ENCODE measurements at regions not wholly inside any gene's neighbourhood (a gene's known extent, or its start where the extent isn't known, plus 50 kb on each side); places are given as distances from the start of the nearest gene placed in this dataset.

DNA sequence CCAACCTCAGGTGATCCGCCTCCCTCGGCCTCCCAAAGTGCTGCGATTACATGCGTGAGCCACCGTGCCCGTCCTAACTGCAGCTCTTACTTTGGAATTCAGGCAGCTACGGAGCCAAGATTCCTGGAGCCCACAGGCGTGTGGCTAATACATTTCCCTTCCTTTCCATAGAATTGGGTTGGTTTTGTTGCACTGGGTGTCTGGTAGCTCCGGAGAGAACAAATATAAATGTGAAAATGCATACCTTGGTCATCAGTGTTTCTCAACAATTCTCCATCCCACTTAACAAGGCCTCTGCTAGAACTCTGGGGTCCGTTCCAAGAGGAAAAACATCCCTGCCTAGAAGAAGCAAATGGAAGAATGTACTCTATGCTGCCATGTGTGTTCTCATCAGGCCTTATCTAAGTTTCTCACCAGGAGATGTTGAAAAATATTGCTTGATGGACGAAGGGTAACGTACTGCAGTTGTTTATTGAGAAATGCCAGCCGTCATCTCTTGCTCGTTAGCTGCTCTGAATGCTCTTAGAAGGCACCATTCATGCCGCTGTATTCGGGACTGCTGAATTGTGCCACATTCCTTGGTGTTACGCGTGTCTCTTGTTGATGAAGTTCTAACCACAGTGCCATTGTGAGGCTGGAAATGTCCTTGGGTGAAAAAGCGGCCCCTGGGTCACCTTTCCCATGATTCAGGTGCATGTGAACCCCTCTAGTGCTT lies 50.5 kb upstream of the CD99 start:
- no peak for DNase-seq

DNA sequence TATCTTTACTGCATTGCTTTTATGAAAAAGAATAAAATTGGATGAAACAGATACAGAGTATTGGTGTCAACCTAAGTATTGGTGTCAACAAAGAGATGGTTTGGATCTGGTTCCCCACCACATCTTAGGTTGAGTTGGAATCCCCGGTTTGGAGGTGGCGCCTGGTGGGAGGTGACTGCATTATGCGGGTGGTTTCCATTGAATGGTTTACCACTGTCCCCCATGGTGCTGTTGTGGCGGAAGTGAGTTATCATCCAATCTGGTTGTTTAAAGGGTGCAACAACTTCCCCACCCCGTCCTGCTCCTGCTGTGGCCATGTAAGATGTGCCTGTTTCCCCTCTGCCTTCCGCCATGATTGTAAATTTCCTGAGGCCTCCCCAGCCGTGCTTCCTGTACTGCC lies 52.8 kb upstream of the CD99 start:
- no peak for DNase-seq

DNA sequence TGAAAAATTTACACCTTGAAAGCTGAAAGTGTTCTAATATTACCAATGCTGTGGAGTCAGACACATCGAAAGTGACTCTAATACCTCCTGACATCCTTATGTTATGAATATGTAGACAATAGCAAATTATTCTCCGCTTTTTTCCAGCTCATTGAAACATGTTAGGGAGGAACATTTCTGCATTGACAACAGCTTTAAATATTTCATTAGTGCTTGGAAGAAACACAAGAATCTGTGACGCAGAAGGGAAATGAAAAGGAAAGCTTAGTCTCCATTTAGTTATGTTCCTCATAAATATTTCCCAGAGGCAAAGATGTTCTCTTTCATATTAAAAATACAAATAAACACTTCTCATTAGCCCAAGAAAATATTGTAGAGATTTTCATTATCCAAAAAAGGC lies 55.8 kb upstream of the CD99 start:
- no peak for DNase-seq

DNA sequence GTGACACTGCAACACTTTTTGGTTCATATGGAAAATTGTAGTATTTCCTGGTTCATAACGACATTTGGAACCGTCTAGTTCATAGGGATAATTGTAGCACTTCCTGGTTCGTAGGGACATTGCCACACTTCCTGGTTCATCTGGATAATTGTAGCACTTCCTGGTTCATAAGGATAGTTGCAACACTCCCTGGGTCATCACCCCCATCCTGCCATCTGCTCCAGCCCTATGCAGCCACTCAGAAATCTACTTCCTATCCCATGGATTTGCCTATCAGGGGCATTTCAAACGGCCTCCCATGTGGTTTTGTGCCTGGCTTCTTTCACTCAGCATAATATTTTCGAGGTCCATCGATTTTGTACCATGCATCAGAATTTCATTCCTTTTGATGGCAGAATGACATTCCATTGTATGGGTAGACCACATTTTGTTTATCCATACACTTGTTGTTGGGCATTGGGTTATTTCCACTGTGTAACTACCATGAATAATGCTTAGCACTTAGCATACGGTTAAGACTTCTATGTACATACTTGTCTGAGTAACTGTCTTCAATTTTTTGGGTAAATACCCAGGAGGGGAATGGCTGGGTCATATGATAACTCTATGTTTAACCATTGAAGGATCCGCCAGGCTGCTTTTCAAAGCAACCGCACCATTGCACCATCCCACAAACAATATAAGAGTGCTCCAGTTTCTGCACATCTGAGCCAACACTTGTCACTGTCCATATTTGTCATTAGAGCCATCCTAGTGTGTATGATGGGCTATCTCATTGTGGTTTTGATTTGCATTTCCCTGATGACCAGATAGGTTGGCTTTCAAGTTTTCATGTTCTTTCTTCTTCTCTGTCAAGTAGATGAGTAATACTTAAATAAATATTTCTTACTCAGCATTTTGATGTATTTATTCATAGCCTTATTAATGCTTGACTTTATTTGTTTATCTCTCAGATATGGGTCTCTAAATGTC lies 58.3 kb upstream of the CD99 start:
- no peak for DNase-seq

DNA sequence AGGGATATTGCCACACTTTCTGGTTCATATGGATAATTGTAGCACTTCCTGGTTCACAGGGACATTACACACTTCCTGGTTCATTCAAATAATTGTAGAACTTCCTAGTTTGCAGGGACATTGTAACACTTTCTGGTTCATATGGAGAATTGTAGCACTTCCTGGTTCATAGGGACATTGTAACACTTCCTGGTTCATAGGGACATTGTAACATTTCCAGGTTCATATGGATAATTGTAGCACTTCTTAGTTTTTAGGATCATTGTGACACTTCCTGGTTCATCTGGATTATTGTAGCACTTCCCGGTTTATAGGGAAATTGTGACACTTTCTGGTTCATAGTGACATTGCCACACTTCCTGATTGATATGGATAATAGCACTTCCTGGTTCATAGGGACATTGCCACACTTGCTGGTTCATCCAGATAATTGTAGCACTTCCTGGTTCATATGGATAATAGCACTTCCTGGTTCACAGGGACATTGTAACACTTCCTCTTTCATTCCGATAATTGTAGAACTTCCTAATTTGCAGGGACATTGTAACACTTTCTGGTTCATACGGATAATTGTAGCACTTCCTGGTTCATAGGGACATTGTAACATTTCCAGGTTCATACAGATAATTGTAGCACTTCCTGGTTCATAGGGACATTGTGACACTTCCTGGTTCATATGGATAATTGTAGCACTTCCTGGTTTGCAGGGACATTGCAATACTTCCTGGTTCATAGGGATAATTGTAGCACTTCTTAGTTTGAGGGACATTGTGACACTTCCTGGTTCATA lies 59.2 kb upstream of the CD99 start:
- DNase-seq, result no peak

DNA sequence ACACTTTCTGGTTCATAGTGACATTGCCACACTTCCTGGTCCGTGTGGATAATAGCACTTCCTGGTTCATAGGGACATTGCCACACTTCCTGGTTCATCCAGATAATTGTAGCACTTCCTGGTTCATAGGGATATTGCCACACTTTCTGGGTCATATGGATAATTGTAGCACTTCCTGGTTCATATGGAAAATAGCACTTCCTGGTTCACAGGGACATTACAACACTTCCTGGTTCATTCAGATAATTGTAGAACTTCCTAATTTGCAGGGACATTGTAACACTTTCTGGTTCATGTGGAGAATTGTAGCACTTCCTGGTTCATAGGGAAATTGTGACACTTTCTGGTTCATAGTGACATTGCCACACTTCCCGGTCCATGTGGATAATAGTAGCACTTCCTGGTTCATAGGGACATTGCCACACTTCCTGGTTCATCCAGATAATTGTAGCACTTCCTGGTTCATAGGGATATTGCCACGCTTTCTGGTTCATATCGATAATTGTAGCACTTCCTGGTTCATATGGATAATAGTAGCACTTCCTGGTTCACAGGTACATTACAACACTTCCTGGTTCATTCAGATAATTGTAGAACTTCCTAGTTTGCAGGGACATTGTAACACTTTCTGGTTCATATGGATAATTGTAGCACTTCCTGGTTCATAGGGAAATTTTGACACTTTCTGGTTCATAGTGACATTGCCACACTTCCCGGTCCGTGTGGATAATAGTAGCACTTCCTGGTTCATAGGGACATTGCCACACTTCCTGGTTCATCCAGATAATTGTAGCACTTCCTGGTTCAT lies 60.0 kb upstream of the CD99 start:
- DNase-seq, result peak; percentile 28

DNA sequence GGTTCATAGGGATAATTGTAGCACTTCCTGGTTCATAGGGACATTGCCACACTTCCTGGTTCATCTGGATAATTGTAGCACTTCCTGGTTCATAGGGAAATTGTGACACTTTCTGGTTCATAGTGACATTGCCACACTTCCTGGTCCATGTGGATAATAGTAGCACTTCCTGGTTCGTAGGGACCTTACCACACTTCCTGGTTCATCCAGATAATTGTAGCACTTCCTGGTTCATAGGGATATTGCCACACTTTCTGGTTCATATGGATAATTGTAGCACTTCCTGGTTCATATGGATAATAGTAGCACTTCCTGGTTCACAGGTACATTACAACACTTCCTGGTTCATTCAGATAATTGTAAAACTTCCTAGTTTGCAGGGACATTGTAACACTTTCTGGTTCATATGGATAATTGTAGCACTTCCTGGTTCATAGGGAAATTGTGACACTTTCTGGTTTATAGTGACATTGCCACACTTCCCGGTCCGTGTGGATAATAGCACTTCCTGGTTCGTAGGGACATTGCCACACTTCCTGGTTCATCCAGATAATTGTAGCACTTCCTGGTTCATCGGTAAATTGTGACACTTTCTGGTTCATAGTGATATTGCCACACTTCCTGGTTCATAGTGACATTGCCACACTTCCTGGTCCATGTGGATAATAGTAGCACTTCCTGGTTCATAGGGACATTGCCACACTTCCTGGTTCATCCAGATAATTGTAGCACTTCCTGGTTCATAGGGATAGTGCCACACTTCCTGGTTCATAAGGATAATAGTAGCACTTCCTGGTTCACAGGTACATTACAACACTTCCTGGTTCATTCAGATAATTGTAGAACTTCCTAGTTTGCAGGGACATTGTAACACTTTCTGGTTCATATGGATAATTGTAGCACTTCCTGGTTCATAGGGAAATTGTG lies 60.8 kb upstream of the CD99 start:
- peak; percentile 54 for DNase-seq

DNA sequence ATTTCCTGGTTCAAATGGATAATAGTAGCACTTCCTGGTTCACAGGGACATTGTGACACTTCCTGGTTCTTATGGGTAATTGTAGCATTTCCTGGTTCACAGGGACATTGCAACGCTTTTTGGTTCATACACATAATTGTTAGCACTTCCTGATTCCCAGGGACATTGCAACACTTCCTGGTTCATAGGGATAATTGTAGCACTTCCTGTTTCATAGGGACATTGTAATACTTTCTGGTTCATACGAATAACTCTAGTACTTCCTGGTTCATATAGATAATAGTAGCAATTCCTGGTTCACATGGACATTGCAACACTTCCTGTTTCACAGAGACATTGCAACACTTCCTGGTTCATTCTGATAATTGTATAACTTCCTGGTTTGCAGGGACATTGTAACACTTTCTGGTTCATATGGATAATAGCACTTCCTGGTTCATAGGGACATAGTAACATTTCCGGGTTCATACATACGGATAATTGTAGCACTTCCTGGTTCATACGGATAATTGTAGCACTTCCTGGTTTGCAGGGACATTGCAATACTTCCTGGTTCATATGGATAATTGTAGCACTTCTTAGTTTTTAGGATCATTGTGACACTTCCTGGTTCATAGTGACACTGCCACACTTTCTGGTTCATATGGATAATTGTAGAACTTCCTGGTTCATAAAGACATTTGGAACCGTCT lies 61.6 kb upstream of the CD99 start:
- no peak for DNase-seq

DNA sequence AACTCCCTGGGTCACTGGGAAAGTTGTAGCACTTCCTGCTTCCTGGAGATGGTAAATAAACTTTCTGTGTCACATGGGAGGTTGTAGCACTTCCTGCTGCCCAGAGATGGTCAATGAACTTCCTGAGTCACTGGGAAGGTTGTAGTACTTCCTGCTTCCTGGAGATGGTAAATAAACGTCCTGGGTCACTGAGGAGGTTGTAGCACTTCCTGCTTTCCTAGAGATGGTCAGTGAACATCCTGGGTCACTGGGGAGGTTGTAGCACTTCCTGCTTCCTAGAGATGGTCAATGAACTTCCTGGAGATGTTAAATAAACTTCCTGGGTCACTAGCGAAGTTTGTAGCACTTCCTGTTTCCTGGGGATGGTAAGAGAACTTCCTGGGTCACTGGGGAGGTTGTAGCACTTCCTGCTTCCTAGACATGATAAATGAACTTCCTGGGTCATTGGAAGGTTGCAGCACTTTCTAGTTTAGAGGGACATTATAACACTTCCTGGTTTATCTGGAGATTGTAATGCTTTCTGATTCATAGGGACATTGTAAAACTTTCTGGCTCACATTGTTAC lies 62.3 kb upstream of the CD99 start:
- DNase-seq, result no peak

DNA sequence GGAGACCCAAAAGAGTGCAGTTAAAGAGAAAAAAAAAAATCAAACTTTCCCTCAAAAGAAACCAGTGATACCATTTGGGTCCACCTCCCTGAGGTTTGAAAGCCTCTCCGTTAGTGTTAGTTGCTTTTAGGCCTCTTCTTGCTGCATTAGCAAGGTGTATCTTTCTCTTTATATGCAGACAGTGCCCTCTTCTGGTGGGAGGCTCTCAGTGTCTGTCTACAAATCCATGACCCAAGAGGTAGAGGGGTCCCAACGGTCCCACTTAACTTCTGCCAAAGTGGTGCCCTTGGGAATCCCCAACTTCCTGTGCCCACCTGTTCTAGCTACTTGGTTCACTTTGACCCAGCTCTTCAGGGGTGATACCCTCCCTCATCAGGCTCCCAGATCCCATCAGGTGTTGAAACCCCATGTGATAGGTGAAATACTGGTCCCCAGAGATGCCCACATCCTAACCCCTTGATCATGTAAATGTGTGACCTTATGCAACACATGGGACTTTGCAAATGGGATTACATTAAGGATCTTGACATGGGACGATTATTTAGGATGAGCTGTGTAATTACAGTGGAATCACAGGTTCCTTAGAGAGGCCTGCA lies 63.7 kb upstream of the CD99 start:
- peak; percentile 49 for DNase-seq

DNA sequence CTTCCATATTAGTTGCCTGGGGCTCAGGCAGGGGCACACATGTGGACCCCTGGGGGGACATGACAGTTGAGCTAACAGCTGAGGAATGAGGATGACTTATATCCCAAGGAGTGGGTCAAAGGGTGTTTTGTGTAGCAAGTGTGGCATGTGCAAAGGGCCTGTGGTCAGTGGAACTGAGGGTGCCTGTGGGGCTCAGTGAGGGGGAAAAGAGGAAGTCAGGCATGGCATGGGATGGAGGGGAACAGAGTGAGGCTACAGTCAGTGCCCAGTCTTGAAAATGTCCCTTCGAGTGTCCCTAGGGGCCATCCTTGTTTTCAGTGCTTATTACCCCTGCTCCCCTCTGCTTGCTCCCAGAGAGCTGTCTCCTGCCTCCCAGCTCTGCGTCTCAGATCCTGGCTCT lies 64.3 kb upstream of the CD99 start:
- DNase-seq, result no peak

DNA sequence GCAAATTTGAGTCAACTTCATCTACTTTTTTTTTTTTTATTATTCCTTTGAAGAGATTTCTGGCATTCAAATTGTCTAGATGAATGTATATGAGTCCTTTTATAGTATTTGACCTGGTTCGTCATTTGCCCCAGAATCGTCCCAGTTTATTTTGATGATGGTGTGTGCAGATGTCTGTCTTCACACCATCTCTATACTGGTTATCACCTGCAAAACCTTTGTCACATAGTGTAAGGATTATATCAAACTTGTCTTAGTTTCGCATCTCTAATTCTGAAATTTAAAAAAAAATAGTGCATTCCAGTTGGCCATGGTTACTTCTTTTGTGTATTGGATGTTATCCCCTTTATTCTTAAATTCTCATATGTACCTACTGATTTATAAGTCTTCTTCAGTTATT lies 70.5 kb upstream of the CD99 start:
- no peak for DNase-seq

DNA sequence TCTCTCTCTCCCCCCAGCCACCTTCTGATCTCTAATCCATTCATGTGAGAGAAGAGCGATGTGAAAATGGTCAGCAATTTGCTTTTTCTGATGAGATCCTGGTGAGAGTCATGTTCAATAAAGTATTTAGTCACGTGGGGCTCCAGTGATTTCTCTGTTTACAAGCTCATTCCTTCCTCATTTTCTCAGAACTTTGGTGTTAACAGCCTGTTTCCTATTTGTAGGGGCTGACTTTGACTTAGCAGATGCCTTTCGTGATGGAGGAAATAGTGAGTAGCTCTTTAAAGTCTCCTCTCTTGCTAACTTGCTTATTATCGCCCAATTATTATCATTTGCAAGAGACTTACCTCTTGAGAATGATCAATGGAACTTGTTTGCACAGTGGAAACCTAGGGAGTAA lies 72.6 kb upstream of the CD99 start:
- DNase-seq, result no peak

DNA sequence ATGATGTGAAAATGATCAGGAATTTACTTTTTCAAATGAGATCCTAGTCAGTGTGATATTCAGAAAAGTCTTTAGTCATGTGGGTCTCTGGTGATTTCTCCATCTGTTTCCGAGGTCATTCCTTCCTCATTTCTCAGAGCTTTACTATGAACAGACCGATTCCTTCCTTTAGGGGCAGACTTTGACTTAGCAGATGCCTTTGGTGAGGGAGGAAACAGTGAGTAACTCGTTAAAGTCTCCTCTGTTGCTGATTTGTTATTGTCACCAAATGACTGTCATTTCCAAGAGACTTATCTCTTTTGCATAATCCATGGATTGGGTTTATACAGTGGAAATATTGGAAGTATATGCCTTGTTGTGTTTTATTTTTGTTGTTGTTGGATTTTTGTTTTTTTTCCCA lies 76.2 kb upstream of the CD99 start:
- no peak for DNase-seq

DNA sequence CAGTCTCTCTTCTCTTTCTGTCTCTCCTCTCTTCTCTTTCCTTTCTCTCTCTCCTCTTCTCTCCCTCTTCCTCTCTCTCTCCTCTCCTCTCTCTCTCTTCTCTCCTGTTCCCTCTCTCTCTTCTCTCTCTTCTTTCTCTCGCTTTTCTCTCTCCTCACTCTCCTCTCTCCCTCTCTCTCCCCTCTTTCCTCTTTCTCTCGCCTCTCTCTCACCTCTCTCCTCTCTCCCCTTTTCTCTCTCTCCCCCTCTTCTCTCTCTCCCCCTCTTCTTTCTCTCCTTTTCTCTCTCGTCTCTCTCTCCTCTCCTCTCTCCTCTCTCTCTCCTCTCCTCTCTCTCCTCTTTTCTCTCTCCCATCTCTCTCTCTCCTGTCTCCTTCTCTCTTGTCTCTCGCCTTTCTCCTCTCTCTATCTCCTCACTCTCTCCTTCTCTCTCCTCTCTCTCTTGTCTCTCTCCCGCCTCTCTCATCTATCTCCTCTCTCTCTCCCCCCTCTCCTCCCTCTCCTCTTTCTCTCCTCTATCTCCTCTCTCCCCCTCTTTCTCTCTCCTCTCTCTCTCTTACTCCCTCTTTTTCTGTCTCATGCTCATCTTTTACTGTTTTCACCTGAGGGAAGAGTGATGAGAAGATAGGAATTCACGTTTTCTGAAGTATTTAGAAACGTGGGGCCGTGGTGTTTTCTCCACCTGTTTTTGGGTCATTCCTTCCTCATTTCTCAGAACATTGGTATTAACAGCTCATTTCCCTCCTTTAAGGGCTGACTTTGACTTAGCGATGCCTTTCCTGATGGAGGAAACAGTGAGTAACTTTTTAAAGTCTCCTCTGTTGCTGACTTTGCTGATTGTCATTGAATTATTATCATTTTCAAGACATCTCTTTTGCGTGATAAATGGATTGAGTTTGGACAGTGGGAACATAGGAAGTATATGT lies 80.6 kb upstream of the CD99 start:
- DNase-seq, result no peak

DNA sequence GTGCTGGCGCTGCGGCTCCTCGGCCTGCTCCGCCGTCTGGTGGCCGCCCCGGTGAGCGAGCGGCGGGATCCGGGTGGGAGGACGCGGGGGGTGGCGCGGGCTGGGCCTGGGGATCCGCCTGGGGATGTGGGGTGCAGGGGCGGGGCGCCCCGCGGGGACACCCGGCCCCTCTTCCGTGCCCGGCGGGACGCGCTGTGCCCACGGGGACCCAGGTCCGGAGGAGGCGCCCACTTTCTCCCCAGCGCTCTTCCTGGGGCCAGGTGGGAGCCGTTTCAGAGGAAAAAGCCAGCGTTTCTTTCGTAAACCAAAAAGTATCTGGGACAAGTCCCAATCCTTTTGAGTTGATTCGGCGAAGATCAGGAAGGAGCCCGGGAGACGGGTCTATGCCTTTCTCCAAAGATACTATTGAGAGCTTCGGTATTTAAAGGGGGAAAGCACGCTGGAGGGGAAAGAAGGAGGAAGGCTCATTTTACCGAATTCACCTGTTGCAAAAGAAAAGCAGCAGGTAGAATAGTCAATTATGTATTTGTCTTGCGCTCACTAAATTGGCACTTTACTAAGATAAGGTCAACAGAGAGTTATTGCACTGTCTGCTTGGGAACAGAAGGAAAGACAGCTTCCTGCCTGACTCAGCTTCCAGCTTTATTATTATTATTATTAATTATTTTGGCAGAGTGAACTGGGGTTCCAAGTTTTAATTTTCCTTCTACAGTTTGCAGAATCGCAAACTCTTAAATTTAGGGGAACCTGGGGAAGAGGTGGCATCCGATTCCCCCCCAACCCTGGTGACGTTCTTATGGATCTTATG lies 81.5 kb upstream of the CD99 start:
- no peak for DNase-seq

DNA sequence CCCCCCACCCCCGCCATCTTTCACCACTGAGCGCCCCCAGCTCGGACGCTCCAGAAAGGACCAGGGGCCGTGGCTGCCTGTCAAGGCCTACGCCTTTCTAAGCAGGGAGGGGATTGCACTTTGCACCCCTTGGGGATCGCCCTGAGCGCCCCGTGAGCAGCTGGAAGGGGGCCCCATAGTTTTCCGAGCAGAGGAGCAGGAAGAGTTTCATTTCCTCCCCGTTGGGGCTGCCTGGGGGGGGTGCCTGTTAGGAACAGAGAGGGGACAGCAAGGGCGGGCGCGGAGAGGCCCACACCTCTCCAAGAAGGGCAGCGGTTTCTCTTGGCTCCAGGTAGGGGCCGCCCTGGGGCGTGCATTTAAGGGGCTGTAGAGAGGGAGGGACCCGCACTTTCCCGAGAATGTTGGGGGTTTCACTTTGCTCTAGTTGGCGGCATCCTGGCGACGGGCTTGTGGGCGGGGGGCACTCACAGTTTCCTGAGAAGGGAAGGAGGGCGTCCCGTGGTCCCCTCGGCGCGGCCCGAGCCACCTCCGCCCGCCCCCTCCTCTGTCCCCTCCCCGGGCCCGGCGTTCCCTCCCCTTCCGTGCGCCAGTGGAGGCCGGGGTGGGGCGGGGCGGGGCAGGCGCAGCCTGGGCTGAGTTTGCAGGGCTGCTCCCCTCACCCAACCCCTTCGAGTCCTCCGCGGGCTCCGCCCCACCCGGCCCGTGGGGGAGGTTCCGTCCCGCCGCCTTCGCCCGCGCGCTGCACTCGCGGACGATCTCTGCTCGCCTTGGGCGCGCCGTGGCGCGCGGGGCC lies 82.3 kb upstream of the CD99 start:
- DNase-seq, result peak; percentile 91
